Upper lobe of left lung (tissue), 6 donors: ENCODE measurements at regions not wholly inside any gene's neighbourhood (a gene's known extent, or its start where the extent isn't known, plus 50 kb on each side); places are given as distances from the start of the nearest gene placed in this dataset.

Experiments used
- ATAC-seq, 2 donors: fragments of 200-7000 bp; cut with Tn5 transposase; one replicate each; pipeline ENCODE4 v1.9.1; 2022; ENCODE audit warnings: mild to moderate bottlenecking in 2 of 2, moderate library complexity in 2 of 2; ENCODE audit not compliant: low FRiP score in 2 of 2
- DNase-seq, 2 donors: peaks; one replicate each; pipeline ENCODE4 v3.0.0-alpha.2; 2019 to 2020
- H3K27ac ChIP-seq, 4 donors: fragments of 200-600 bp; sonication (generic); one replicate each; pipeline ENCODE4 v1.5.1; 2016 to 2019
- H3K27me3 ChIP-seq, 4 donors: fragments of 200-600 bp; sonication (generic); one replicate each; pipeline ENCODE4 v1.5.1; 2017 to 2019
- H3K36me3 ChIP-seq, 4 donors: fragments of 200-600 bp; sonication (generic); one replicate each; pipeline ENCODE4 v1.5.1; 2016 to 2019
- H3K4me1 ChIP-seq, 4 donors: fragments of 200-600 bp; sonication (generic); one replicate each; pipeline ENCODE4 v1.5.1; 2018 to 2019
- H3K4me3 ChIP-seq, 4 donors: fragments of 200-600 bp; sonication (generic); one replicate each; pipeline ENCODE4 v1.5.1; 2017 to 2019; ENCODE audit warnings: mild to moderate bottlenecking in 2 of 4, moderate library complexity in 1 of 4
- H3K9me3 ChIP-seq, 4 donors: fragments of 200-600 bp; sonication (generic); one replicate each; pipeline ENCODE4 v1.5.1; 2018 to 2019
- EP300 ChIP-seq, 4 donors: sonication (generic); formaldehyde crosslinking; IDR thresholded peaks; one replicate each; pipeline ENCODE4 v1.5.1; 2017; ENCODE audit warnings: antibody characterized with exemption in 4 of 4, control low read depth in 2 of 4
- POLR2A ChIP-seq, 4 donors: fragments of 450-650 bp; IDR thresholded peaks; one replicate each; pipeline ENCODE4 v1.5.1; 2016 to 2017; ENCODE audit warnings: antibody characterized with exemption in 4 of 4, mild to moderate bottlenecking in 2 of 4
- POLR2AphosphoS5 ChIP-seq, 2 donors: sonication (generic); formaldehyde crosslinking; IDR thresholded peaks; one replicate each; pipeline ENCODE4 v1.5.1; 2017; ENCODE audit warnings: antibody characterized with exemption in 2 of 2
- WGBS, 2 donors: methylation state at CpG; one replicate each; pipeline ENCODE4 v1.1.5; 2017 to 2018; 5-methylcytosine and 5-hydroxymethylcytosine counted together
- TF ChIP-seq, protein P1 (sequence below), 6 experiments: fragments of 450-650 bp in 4 of 6; fragments of 200-600 bp in 2 of 6; sonication (generic) in 2 of 6; IDR thresholded peaks; one replicate each; pipeline ENCODE4 v1.5.1; 2016 to 2019; ENCODE audit warnings: antibody characterized with exemption in 6 of 6
- donor health status: DM: no; HTN: no; CAD: no; lungs with moderate emphysema.
- donor health status: DM: no; HTN: yes; CAD: no; lungs with severe emphysema.

DNA sequence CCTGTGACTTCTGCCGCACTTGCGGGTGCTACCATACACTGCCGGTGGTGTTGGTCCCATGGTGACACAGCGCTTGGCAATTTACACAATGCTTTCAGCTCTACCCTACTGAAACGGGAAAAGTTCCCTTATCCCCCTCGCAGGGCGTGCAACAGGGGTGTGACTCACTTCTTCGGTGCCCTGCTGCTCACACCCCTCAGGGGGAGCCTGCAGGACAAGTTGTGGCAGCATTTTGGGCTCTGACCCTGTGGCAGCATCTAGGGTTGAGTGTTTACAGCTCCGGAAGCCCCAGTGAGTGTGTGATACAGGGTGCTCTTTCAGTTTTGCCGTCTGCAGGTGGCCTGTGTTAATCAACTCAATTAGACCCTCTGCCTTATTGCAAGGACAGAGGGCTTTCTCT, 324.7 kb upstream of the RGMA start:
- TF ChIP-seq POLR2AphosphoS5 (IDR thresholded peaks at IDR 0.05) (no peak), EP300 (IDR thresholded peaks at IDR 0.05) (no peak), POLR2A (IDR thresholded peaks at IDR 0.05) (no peak)
- TF ChIP-seq, protein P1, sequence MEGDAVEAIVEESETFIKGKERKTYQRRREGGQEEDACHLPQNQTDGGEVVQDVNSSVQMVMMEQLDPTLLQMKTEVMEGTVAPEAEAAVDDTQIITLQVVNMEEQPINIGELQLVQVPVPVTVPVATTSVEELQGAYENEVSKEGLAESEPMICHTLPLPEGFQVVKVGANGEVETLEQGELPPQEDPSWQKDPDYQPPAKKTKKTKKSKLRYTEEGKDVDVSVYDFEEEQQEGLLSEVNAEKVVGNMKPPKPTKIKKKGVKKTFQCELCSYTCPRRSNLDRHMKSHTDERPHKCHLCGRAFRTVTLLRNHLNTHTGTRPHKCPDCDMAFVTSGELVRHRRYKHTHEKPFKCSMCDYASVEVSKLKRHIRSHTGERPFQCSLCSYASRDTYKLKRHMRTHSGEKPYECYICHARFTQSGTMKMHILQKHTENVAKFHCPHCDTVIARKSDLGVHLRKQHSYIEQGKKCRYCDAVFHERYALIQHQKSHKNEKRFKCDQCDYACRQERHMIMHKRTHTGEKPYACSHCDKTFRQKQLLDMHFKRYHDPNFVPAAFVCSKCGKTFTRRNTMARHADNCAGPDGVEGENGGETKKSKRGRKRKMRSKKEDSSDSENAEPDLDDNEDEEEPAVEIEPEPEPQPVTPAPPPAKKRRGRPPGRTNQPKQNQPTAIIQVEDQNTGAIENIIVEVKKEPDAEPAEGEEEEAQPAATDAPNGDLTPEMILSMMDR (IDR thresholded peaks at IDR 0.05), result no peak
- H3K27me3 ChIP-seq, result no peaks in the 10 kb centered on the region
- ATAC-seq (no peak), DNase-seq (peak in 1 of 2 donors; percentile 11)
- H3K9me3 ChIP-seq, result no peaks in the 10 kb centered on the region
- no peak overlapping the region for H3K27ac ChIP-seq
- no peaks in the 10 kb centered on the region for H3K36me3 ChIP-seq
- WGBS, 2 donors, result 88 to 89% methylated on average over 9 to 10 of the region's 10 CpGs
- H3K4me1 ChIP-seq, result no peaks in the 10 kb centered on the region
- no peak overlapping the region for H3K4me3 ChIP-seq

- 78 to 87% methylated on average over 3 of the region's 3 CpGs for WGBS, 2 donors
- ATAC-seq, result no peak
These were observed 310.1 kb upstream of the RGMA start for GRCh38 chr15:93399121-93399520.

GRCh38 chr15:93389211-93389610, 300.2 kb upstream of the RGMA start:
- Histone ChIP-seq H3K36me3 (no peaks in the 10 kb centered on the region), H3K9me3 (no peaks in the 10 kb centered on the region), H3K27me3 (no peaks in the 10 kb centered on the region), H3K4me3 (no peak overlapping the region), H3K4me1 (no peaks in the 10 kb centered on the region), H3K27ac (no peak overlapping the region)
- ATAC-seq (no peak), DNase-seq (no peak)
- 74 to 82% methylated on average over 5 of the region's 5 CpGs for WGBS, 2 donors
- TF ChIP-seq EP300 (IDR thresholded peaks at IDR 0.05) (no peak), POLR2AphosphoS5 (IDR thresholded peaks at IDR 0.05) (no peak), POLR2A (IDR thresholded peaks at IDR 0.05) (no peak)
- TF ChIP-seq, protein P1 (IDR thresholded peaks at IDR 0.05), result no peak

More at GRCh38 chr15:93399121-93399520, 310.1 kb upstream of the RGMA start:
- Histone ChIP-seq H3K9me3 (no peaks in the 10 kb centered on the region), H3K4me1 (no peaks in the 10 kb centered on the region), H3K36me3 (no peaks in the 10 kb centered on the region), H3K4me3 (no peak overlapping the region), H3K27me3 (no peaks in the 10 kb centered on the region), H3K27ac (no peak overlapping the region)
- DNase-seq, result no peak
- TF ChIP-seq EP300 (IDR thresholded peaks at IDR 0.05) (no peak), POLR2AphosphoS5 (IDR thresholded peaks at IDR 0.05) (no peak), POLR2A (IDR thresholded peaks at IDR 0.05) (no peak)
- TF ChIP-seq, protein P1 (IDR thresholded peaks at IDR 0.05), result no peak

DNA sequence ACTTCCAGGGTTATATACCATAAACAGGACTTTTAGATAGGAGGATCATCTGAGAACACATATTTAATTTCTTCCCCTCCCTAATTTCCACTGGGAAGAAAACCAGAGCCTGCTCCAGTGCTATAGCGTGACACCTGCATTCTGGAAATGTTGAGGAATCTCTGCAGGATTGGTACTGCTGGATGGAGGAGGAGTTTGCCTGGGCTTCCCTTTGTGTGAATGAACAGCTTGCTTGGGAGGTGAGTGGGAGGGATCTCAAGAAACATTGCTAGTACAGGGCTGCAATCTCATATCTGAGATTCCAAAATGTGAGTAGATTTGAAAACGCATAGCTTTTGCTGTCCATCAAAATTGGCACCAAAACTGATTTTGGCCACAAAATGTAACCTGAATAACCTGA, 295.9 kb upstream of the RGMA start:
- no peak for TF ChIP-seq POLR2AphosphoS5 (IDR thresholded peaks at IDR 0.05)
- TF ChIP-seq, protein P1 (IDR thresholded peaks at IDR 0.05), result no peak
- Histone ChIP-seq H3K27me3 (no peaks in the 10 kb centered on the region), H3K4me1 (no peaks in the 10 kb centered on the region), H3K4me3 (no peak overlapping the region), H3K9me3 (no peaks in the 10 kb centered on the region), H3K36me3 (no peaks in the 10 kb centered on the region), H3K27ac (no peak overlapping the region)
- 84 to 90% methylated on average over 2 of the region's 2 CpGs for WGBS, 2 donors
- ATAC-seq (no peak), DNase-seq (no peak)

DNA sequence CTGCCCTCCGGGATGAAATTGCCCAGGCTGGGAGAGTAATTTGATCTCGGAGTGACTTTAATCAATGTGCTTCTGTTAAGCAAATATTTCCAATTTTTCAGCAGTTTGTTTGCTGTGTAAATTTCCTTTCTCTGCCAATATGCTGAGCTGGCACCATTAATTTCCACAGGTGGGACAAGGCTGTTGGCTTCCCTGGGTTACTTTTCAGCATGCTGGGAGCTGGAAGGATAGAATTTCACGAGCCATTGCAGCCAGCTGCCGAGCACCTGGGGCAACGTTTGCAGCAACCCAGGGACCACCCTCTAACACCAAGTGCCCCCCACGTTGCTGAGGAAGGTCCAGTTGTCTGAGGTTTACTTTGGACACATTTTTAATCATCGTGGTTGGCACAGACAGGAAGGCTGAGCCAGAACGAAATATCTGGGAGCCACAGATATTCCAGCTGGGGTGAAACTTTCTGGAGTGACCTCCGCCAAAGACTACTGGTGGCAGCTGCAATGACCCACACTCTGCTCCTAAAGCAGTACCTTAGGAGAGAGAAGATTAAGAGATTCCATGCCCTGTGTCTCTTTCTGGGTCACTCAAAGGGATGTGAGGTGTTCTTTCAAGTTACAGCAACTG, 293.3 kb upstream of the RGMA start:
- Histone ChIP-seq H3K36me3 (no peaks in the 10 kb centered on the region), H3K27ac (no peak overlapping the region), H3K4me3 (no peak overlapping the region), H3K9me3 (no peaks in the 10 kb centered on the region), H3K4me1 (no peaks in the 10 kb centered on the region), H3K27me3 (no peaks in the 10 kb centered on the region)
- no peak for ATAC-seq
- DNase-seq, result no peak
- 39% methylated on average over 9 of the region's 9 CpGs for WGBS, 2 donors
- TF ChIP-seq EP300 (IDR thresholded peaks at IDR 0.05) (no peak), POLR2AphosphoS5 (IDR thresholded peaks at IDR 0.05) (no peak), POLR2A (IDR thresholded peaks at IDR 0.05) (no peak)
- TF ChIP-seq, protein P1 (IDR thresholded peaks at IDR 0.05), result no peak
